ENCODE measurements at regions not wholly inside any gene's neighbourhood (a gene's known extent, or its start where the extent isn't known, plus 50 kb on each side); places are given as distances from the start of the nearest gene placed in this dataset.

GRCh38 chr20:11235058-11235457 is 561.3 kb upstream of the JAG1 start:
- no peak for TF ChIP-seq POLR2AphosphoS5 (IDR thresholded peaks at IDR 0.05; ENCODE audit: low read depth, low read length)
- no peak for TF ChIP-seq CTCF (IDR thresholded peaks at IDR 0.05)
- no peak for TF ChIP-seq RAD21 (IDR thresholded peaks at IDR 0.05; ENCODE audit: low read length)
- TF ChIP-seq ZBTB33 (IDR thresholded peaks at IDR 0.05; ENCODE audit: borderline replicate concordance, low read depth), result no peak
- no peak for TF ChIP-seq MAX (IDR thresholded peaks at IDR 0.05; ENCODE audit: low read depth)
